H1 (cell line): ENCODE measurements at regions not wholly inside any gene's neighbourhood (a gene's known extent, or its start where the extent isn't known, plus 50 kb on each side); places are given as distances from the start of the nearest gene placed in this dataset.

Experiments
- CTCF ChIA-PET: fragments of 300-600 bp; sonication (Branson Sonifier 250); formaldehyde crosslinking; loops from one replicate; lab custom pipeline; 2021; ENCODE audit not compliant: partially characterized antibody; lab: Charles Lee
- POLR2A ChIA-PET: fragments of 300-600 bp; sonication (Branson Sonifier 250); formaldehyde crosslinking; loops from one replicate; lab custom pipeline; 2021; ENCODE audit warnings: inconsistent platforms; ENCODE audit not compliant: partially characterized antibody; lab: Charles Lee
- DNase-seq, 2 experiments: peaks; one replicate each; pipeline versions ENCODE4 v3.0.0 to v3.0.0-alpha.2; 2010 to 2022; ENCODE audit warnings: low spot score in 2 of 2, low read depth in 1 of 2, mixed read lengths in 1 of 2
- FAIRE-seq: peaks from 2 replicates; lab custom pipeline; 2011; peaks lifted over from hg19 to GRCh38; lab: Jason Lieb, UNC
- H2AFZ ChIP-seq: 2 replicates; pipeline ENCODE4 v1.8.1; 2012; ENCODE audit warnings: low read length, inconsistent platforms
- H2AK5ac ChIP-seq: 2 replicates; pipeline ENCODE4 v1.6.1; 2013; ENCODE audit warnings: low read depth, low read length
- H2BK120ac ChIP-seq: replicated peaks from 2 replicates; pipeline ENCODE3; 2013; ENCODE audit warnings: low read depth, low read length, inconsistent platforms
- H2BK12ac ChIP-seq: 2 replicates; pipeline ENCODE4 v1.6.1; 2013; ENCODE audit warnings: low read depth, low read length
- H2BK15ac ChIP-seq: 2 replicates; pipeline ENCODE4 v1.6.1; 2013; ENCODE audit warnings: low read length
- H2BK20ac ChIP-seq: 2 replicates; pipeline ENCODE4 v1.6.1; 2013; ENCODE audit warnings: low read length
- H2BK5ac ChIP-seq: 2 replicates; pipeline ENCODE4 v1.6.1; 2013; ENCODE audit warnings: low read depth, low read length
- H3K14ac ChIP-seq: 2 replicates; pipeline ENCODE4 v1.6.1; 2013; ENCODE audit warnings: inconsistent platforms; ENCODE audit not compliant: insufficient read length
- H3K18ac ChIP-seq: 2 replicates; pipeline ENCODE4 v1.6.1; 2013; ENCODE audit warnings: low read length; ENCODE audit errors: extremely low read depth
- H3K23ac ChIP-seq: 2 replicates; pipeline ENCODE4 v1.6.1; 2013; ENCODE audit warnings: inconsistent platforms; ENCODE audit not compliant: insufficient read length
- H3K23me2 ChIP-seq: 2 replicates; pipeline ENCODE4 v1.6.1; 2013; ENCODE audit warnings: low read depth, low read length
- H3K27ac ChIP-seq: 2 replicates; pipeline ENCODE4 v1.6.1; 2011; ENCODE audit warnings: low read depth, low read length, inconsistent platforms
- H3K27me3 ChIP-seq, 4 experiments: replicated peaks in 1 of 4; 1 replicate in 1 of 4; 2 replicates in 3 of 4; pipeline versions ENCODE4 v1.6.1 to v1.8.1; 2011 to 2013; ENCODE audit warnings: low read length in 3 of 4, mild to moderate bottlenecking in 3 of 4, inconsistent platforms in 2 of 4, mixed read lengths in 2 of 4, moderate library complexity in 1 of 4; ENCODE audit not compliant: control insufficient read depth in 3 of 4, insufficient read depth in 3 of 4; ENCODE audit errors: extremely low read depth in 1 of 4
- H3K36me3 ChIP-seq, 4 experiments: 2 replicates each; pipeline versions ENCODE4 v1.6.1 to v1.8.1; 2011 to 2013; ENCODE audit warnings: mild to moderate bottlenecking in 4 of 4, low read length in 3 of 4, moderate library complexity in 2 of 4, control low read depth in 1 of 4, inconsistent platforms in 1 of 4; ENCODE audit not compliant: insufficient read depth in 4 of 4, control insufficient read depth in 2 of 4
- H3K4ac ChIP-seq: replicated peaks from 2 replicates; pipeline ENCODE3; 2013; ENCODE audit warnings: low read length, low read depth, mixed read lengths, inconsistent platforms; ENCODE audit not compliant: insufficient read length
- H3K4me1 ChIP-seq, 4 experiments: replicated peaks in 1 of 4; 1 replicate in 1 of 4; 2 replicates in 3 of 4; pipeline versions ENCODE4 v1.6.1 to v1.8.1; 2011 to 2013; ENCODE audit warnings: low read length in 3 of 4, inconsistent platforms in 2 of 4, mixed read lengths in 1 of 4; ENCODE audit not compliant: insufficient read depth in 4 of 4, control insufficient read depth in 3 of 4
- H3K4me2 ChIP-seq, 2 experiments: 2 replicates each; pipeline versions ENCODE4 v1.6.1 to v1.8.1; 2011 to 2013; ENCODE audit warnings: low read depth in 2 of 2, low read length in 2 of 2, control low read depth in 1 of 2, inconsistent platforms in 1 of 2, mild to moderate bottlenecking in 1 of 2; ENCODE audit not compliant: insufficient read depth in 1 of 2
- H3K4me3 ChIP-seq, 4 experiments: fragments of 200-600, 300-600 bp in 1 of 4; sonication (generic), shearing (Covaris generic), sonication (Bioruptor Twin) in 1 of 4; 2 replicates each; pipeline versions ENCODE4 v1.5.1 to v1.8.1; 2011 to 2016; ENCODE audit warnings: low read length in 4 of 4, low read depth in 3 of 4, control low read depth in 2 of 4, inconsistent platforms in 2 of 4, mild to moderate bottlenecking in 2 of 4, mixed read lengths in 1 of 4, moderate library complexity in 1 of 4; ENCODE audit not compliant: insufficient read depth in 2 of 4; ENCODE audit errors: extremely low read depth in 1 of 4
- H3K56ac ChIP-seq: replicated peaks from 2 replicates; pipeline ENCODE3; 2013; ENCODE audit warnings: low read depth, mild to moderate bottlenecking, mixed read lengths, low read length, inconsistent platforms; ENCODE audit not compliant: insufficient read length
- H3K79me1 ChIP-seq: 2 replicates; pipeline ENCODE4 v1.6.1; 2013; ENCODE audit warnings: low read depth, low read length, control low read depth
- H3K79me2 ChIP-seq, 2 experiments: 2 replicates each; pipeline versions ENCODE4 v1.6.1 to v1.8.1; 2012 to 2013; ENCODE audit warnings: low read length in 2 of 2, mild to moderate bottlenecking in 2 of 2, inconsistent platforms in 1 of 2; ENCODE audit not compliant: insufficient read depth in 2 of 2, control insufficient read depth in 1 of 2
- H3K9ac ChIP-seq, 4 experiments: replicated peaks in 1 of 4; 1 replicate in 1 of 4; 2 replicates in 3 of 4; pipeline versions ENCODE4 v1.6.1 to v1.8.1; 2011 to 2013; ENCODE audit warnings: low read depth in 3 of 4, low read length in 3 of 4, control low read depth in 2 of 4, mild to moderate bottlenecking in 2 of 4, moderate library complexity in 2 of 4, inconsistent platforms in 1 of 4; ENCODE audit errors: extremely low read depth in 1 of 4
- H3K9me3 ChIP-seq, 2 experiments: 2 replicates each; pipeline versions ENCODE4 v1.6.1 to v1.8.1; 2012 to 2013; ENCODE audit warnings: mild to moderate bottlenecking in 2 of 2, moderate library complexity in 2 of 2, control low read depth in 1 of 2, inconsistent platforms in 1 of 2, low read depth in 1 of 2, low read length in 1 of 2, mixed read lengths in 1 of 2; ENCODE audit not compliant: insufficient read depth in 2 of 2
- H4K20me1 ChIP-seq, 2 experiments: replicated peaks in 1 of 2; 2 replicates each; pipeline versions ENCODE3 to v1.8.1; 2011 to 2013; ENCODE audit warnings: inconsistent platforms in 2 of 2, low read length in 2 of 2, mild to moderate bottlenecking in 1 of 2; ENCODE audit not compliant: insufficient read depth in 2 of 2, control insufficient read depth in 1 of 2
- H4K5ac ChIP-seq: 2 replicates; pipeline ENCODE4 v1.6.1; 2013; ENCODE audit warnings: low read length, low read depth, mixed read lengths, inconsistent platforms; ENCODE audit not compliant: insufficient read length
- H4K8ac ChIP-seq: 2 replicates; pipeline ENCODE4 v1.8.0; 2013; ENCODE audit warnings: mild to moderate bottlenecking, moderate library complexity, low read length, inconsistent platforms; ENCODE audit not compliant: insufficient read depth; ENCODE audit errors: extremely low read depth
- H4K91ac ChIP-seq: replicated peaks from 2 replicates; pipeline ENCODE3; 2013; ENCODE audit warnings: low read length, mixed read lengths, inconsistent platforms; ENCODE audit not compliant: insufficient read length
- GABPA ChIP-seq: IDR thresholded peaks from 2 replicates; pipeline ENCODE4 v1.6.1; 2011; ENCODE audit warnings: mild to moderate bottlenecking, low read length, moderate library complexity, borderline replicate concordance; ENCODE audit not compliant: insufficient read depth
- WGBS, 2 experiments: shearing (Covaris generic) in 1 of 2; methylation state at CpG; one replicate each; pipeline versions ENCODE4 v1.1.6 to v1.1.7; 2013 to 2015; ENCODE audit warnings: low lambda C conversion rate in 2 of 2, mixed read lengths in 2 of 2, inconsistent platforms in 1 of 2, low coverage in 1 of 2, missing lambda C conversion rate in 1 of 2; ENCODE audit not compliant: insufficient replicate concordance in 2 of 2, insufficient coverage in 1 of 2, insufficient read length in 1 of 2; ENCODE audit errors: extremely low coverage in 1 of 2, missing lambda C conversion rate in 1 of 2; 5-methylcytosine and 5-hydroxymethylcytosine counted together

GRCh38 chr3:159077860-159078259 lies 276.0 kb downstream of the MFSD1 start:
- ChIA-PET CTCF (interaction anchor here (1.2 kb wide), 1 partner anchor 53 kb away, joined by 5 read pairs; no protein-coding TSS in a partner anchor), POLR2A (no interaction called here)
- no peak overlapping the region for H2BK5ac ChIP-seq
- H2BK15ac ChIP-seq = no peak overlapping the region
- DNase-seq = no peak
- no peak overlapping the region for H4K5ac ChIP-seq
- H3K4me1 ChIP-seq = no peaks in the 10 kb centered on the region
- no peak overlapping the region for H3K18ac ChIP-seq
- H3K23ac ChIP-seq = no peak overlapping the region
- no peak overlapping the region for H3K27ac ChIP-seq
- no peaks in the 10 kb centered on the region for H3K79me2 ChIP-seq
- H2BK12ac ChIP-seq = no peak overlapping the region
- H3K4ac ChIP-seq = no peak overlapping the region
- H3K4me3 ChIP-seq = no peak overlapping the region
- no peak overlapping the region for H2AK5ac ChIP-seq
- 93% methylated on average over 2 of the region's 2 CpGs; no CpG with 5 or more reads in 1 of the 2 experiments for WGBS, 2 experiments
- H3K9me3 ChIP-seq = no peaks in the 10 kb centered on the region
- H3K36me3 ChIP-seq = no peaks in the 10 kb centered on the region
- H3K56ac ChIP-seq = no peak overlapping the region
- no peak overlapping the region for H2AFZ ChIP-seq
- no peak overlapping the region for H3K4me2 ChIP-seq
- no peaks in the 10 kb centered on the region for H3K27me3 ChIP-seq
- no peaks in the 10 kb centered on the region for H3K23me2 ChIP-seq
- H2BK120ac ChIP-seq = no peak overlapping the region
- no peak overlapping the region for H4K8ac ChIP-seq
- FAIRE-seq = no peak
- H4K20me1 ChIP-seq = no peaks in the 10 kb centered on the region
- H4K91ac ChIP-seq = no peak overlapping the region
- no peak for TF ChIP-seq GABPA
- TF ChIP-seq, all 59 proteins: peak for 0
- H3K14ac ChIP-seq = no peak overlapping the region
- H3K9ac ChIP-seq = no peak overlapping the region
- H2BK20ac ChIP-seq = no peak overlapping the region
- no peaks in the 10 kb centered on the region for H3K79me1 ChIP-seq
